Fibroblast of lung (primary cell): ENCODE measurements at regions not wholly inside any gene's neighbourhood (a gene's known extent, or its start where the extent isn't known, plus 50 kb on each side); places are given as distances from the start of the nearest gene placed in this dataset.

Source experiments
- DNase-seq, 2 donors: peaks; one replicate each; pipeline versions ENCODE4 v3.0.0 to v3.0.0-alpha.2; 2010; ENCODE audit warnings: low read depth in 2 of 2
- H2AFZ ChIP-seq: 2 replicates; pipeline ENCODE4 v1.5.1; 2012; ENCODE audit warnings: low read length, control low read depth, inconsistent platforms
- H3K27ac ChIP-seq: 2 replicates; pipeline ENCODE4 v1.5.1; 2011; ENCODE audit warnings: low read length, control low read depth; ENCODE audit not compliant: insufficient read depth
- H3K27me3 ChIP-seq: 2 replicates; pipeline ENCODE4 v1.5.1; 2011; ENCODE audit warnings: mild to moderate bottlenecking, low read length; ENCODE audit not compliant: control insufficient read depth, insufficient read depth
- H3K36me3 ChIP-seq: 2 replicates; pipeline ENCODE4 v1.5.1; 2011; ENCODE audit warnings: low read length; ENCODE audit not compliant: control insufficient read depth, insufficient read depth
- H3K4me1 ChIP-seq: 2 replicates; pipeline ENCODE4 v1.5.1; 2011; ENCODE audit warnings: low read length; ENCODE audit not compliant: control insufficient read depth, insufficient read depth; ENCODE audit errors: extremely low read depth
- H3K4me2 ChIP-seq: 2 replicates; pipeline ENCODE4 v1.5.1; 2011; ENCODE audit warnings: low read length, control low read depth; ENCODE audit not compliant: insufficient read depth; ENCODE audit errors: extremely low read depth
- H3K4me3 ChIP-seq, 4 experiments: fragments of 200-600 bp in 1 of 4; sonication (generic) in 1 of 4; replicated peaks in 1 of 4; 2 replicates each; pipeline ENCODE4 v1.5.1; 2011 to 2016; ENCODE audit warnings: low read length in 4 of 4, low read depth in 3 of 4, mild to moderate bottlenecking in 3 of 4, control low read depth in 2 of 4, inconsistent platforms in 1 of 4, mixed read lengths in 1 of 4; ENCODE audit not compliant: insufficient read depth in 1 of 4; ENCODE audit errors: control extremely low read depth in 1 of 4
- H3K79me2 ChIP-seq: 2 replicates; pipeline ENCODE4 v1.5.1; 2012; ENCODE audit warnings: mild to moderate bottlenecking, low read length, inconsistent platforms; ENCODE audit not compliant: control insufficient read depth, insufficient read depth
- H3K9ac ChIP-seq: 2 replicates; pipeline ENCODE4 v1.5.1; 2011; ENCODE audit warnings: mild to moderate bottlenecking, low read length, control low read depth; ENCODE audit not compliant: insufficient read depth
- H3K9me3 ChIP-seq: 2 replicates; pipeline ENCODE4 v1.5.1; 2012; ENCODE audit warnings: low read depth, low read length; ENCODE audit not compliant: control insufficient read depth, insufficient read depth
- H4K20me1 ChIP-seq: 2 replicates; pipeline ENCODE4 v1.5.1; 2011; ENCODE audit warnings: low read length; ENCODE audit not compliant: control insufficient read depth, insufficient read depth; ENCODE audit errors: extremely low read depth
- CTCF ChIP-seq, 2 donors: IDR thresholded peaks in 1 of 2; conservative IDR thresholded peaks in 1 of 2; 1 replicate in 1 of 2; 2 replicates in 1 of 2; pipeline ENCODE4 v1.5.1; 2011 to 2012; ENCODE audit warnings: low read length in 2 of 2, control low read depth in 1 of 2, inconsistent platforms in 1 of 2, low read depth in 1 of 2, mild to moderate bottlenecking in 1 of 2
- EZH2 ChIP-seq: IDR thresholded peaks from 2 replicates; pipeline ENCODE4 v1.5.1; 2012; ENCODE audit warnings: low read length, control low read depth, mild to moderate bottlenecking; ENCODE audit errors: missing control alignments

GRCh38 chr20:50310673-50311051 lies 120.0 kb downstream of the CEBPB start:
- H3K4me2 ChIP-seq: no peak overlapping the region
- H3K4me3 ChIP-seq: no peak overlapping the region
- H4K20me1 ChIP-seq: no peaks in the 10 kb centered on the region
- H3K27ac ChIP-seq: no peak overlapping the region
- no peak overlapping the region for H3K9ac ChIP-seq
- TF ChIP-seq CTCF (conservative IDR thresholded peaks at IDR 0.05 in 1 of 2, IDR thresholded peaks at IDR 0.05 in 1 of 2; ENCODE audit: low read depth in 1 of 2, low read length in 2 of 2) (no peak), EZH2 (no peak)
- H3K9me3 ChIP-seq: no peaks in the 10 kb centered on the region
- DNase-seq: no peak
- H2AFZ ChIP-seq: no peak overlapping the region
- peaks cover 43% of the 10 kb centered on the region for H3K4me1 ChIP-seq
- no peaks in the 10 kb centered on the region for H3K36me3 ChIP-seq
- no peaks in the 10 kb centered on the region for H3K79me2 ChIP-seq
- H3K27me3 ChIP-seq: no peaks in the 10 kb centered on the region

- Histone ChIP-seq H4K20me1 (no peaks in the 10 kb centered on the region), H3K79me2 (no peaks in the 10 kb centered on the region), H2AFZ (no peak overlapping the region), H3K4me3 (no peak overlapping the region), H3K27ac (no peak overlapping the region), H3K27me3 (no peaks in the 10 kb centered on the region), H3K4me2 (no peak overlapping the region), H3K9me3 (no peaks in the 10 kb centered on the region), H3K4me1 (peaks cover 36% of the 10 kb centered on the region), H3K36me3 (no peaks in the 10 kb centered on the region), H3K9ac (no peak overlapping the region)
- TF ChIP-seq CTCF (conservative IDR thresholded peaks at IDR 0.05 in 1 of 2, IDR thresholded peaks at IDR 0.05 in 1 of 2; ENCODE audit: low read depth in 1 of 2, low read length in 2 of 2): no peak
- no peak for TF ChIP-seq EZH2
- DNase-seq: peak in 1 of 2 donors; percentile 67
Observed at GRCh38 chr20:50311308-50312001, 120.8 kb downstream of the CEBPB start.

- Histone ChIP-seq H3K4me2 (peak overlapping the region; percentile 53), H3K4me1 (peaks cover 29% of the 10 kb centered on the region), H3K36me3 (no peaks in the 10 kb centered on the region), H4K20me1 (no peaks in the 10 kb centered on the region), H2AFZ (no peak overlapping the region), H3K9me3 (no peaks in the 10 kb centered on the region), H3K4me3 (no peak overlapping the region), H3K27me3 (no peaks in the 10 kb centered on the region), H3K79me2 (no peaks in the 10 kb centered on the region), H3K27ac (peak overlapping the region; percentile 70), H3K9ac (peak overlapping the region; percentile 13)
- DNase-seq: no peak
- no peak for TF ChIP-seq EZH2
- TF ChIP-seq CTCF (conservative IDR thresholded peaks at IDR 0.05 in 1 of 2, IDR thresholded peaks at IDR 0.05 in 1 of 2; ENCODE audit: low read depth in 1 of 2, low read length in 2 of 2): no peak
Observed at GRCh38 chr20:50312002-50312681, 121.5 kb downstream of the CEBPB start.
